C4-2B (cell line): ENCODE measurements at regions not wholly inside any gene's neighbourhood (a gene's known extent, or its start where the extent isn't known, plus 50 kb on each side); places are given as distances from the start of the nearest gene placed in this dataset.

Source experiments
- H3K27ac ChIP-seq: fragments of 450-650 bp; 2 replicates; pipeline ENCODE4 v1.5.1; 2017
- ZFX ChIP-seq: fragments of 450-650 bp; IDR thresholded peaks from 2 replicates; pipeline ENCODE4 v1.6.1; 2017
- TF ChIP-seq, protein P1 (sequence below): fragments of 450-650 bp; conservative IDR thresholded peaks from 2 replicates; pipeline ENCODE4 v1.5.1; 2017; ENCODE audit warnings: mild to moderate bottlenecking

DNA sequence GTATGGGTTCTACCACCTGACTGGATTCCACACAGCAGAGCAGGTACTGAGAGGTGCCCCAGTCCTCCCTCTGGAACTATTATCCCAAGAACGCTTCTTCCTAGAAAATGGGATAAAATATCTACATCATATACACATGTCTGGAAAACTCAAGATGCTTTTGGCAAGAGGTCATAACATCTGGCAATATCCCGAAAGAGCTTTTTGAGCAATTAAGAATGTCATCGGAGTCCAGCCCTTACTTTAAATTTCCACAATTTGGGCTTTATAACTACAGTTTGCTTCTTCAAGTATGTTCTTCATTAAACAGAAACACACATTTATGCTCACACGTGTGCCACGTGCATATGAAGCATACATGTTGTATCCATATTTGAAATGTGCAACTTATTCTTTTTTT is 365.9 kb upstream of the THBS1 start:
- no peak overlapping the region for H3K27ac ChIP-seq
- TF ChIP-seq, protein P1, sequence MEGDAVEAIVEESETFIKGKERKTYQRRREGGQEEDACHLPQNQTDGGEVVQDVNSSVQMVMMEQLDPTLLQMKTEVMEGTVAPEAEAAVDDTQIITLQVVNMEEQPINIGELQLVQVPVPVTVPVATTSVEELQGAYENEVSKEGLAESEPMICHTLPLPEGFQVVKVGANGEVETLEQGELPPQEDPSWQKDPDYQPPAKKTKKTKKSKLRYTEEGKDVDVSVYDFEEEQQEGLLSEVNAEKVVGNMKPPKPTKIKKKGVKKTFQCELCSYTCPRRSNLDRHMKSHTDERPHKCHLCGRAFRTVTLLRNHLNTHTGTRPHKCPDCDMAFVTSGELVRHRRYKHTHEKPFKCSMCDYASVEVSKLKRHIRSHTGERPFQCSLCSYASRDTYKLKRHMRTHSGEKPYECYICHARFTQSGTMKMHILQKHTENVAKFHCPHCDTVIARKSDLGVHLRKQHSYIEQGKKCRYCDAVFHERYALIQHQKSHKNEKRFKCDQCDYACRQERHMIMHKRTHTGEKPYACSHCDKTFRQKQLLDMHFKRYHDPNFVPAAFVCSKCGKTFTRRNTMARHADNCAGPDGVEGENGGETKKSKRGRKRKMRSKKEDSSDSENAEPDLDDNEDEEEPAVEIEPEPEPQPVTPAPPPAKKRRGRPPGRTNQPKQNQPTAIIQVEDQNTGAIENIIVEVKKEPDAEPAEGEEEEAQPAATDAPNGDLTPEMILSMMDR = no peak
- TF ChIP-seq ZFX = no peak

GRCh38 chr15:39216816-39217215 is 364.1 kb upstream of the THBS1 start:
- TF ChIP-seq, protein P1 = no peak
- no peak for TF ChIP-seq ZFX

GRCh38 chr15:39219608-39220007 is 361.3 kb upstream of the THBS1 start:
- H3K27ac ChIP-seq = no peak overlapping the region
- TF ChIP-seq, protein P1 = no peak
- no peak for TF ChIP-seq ZFX

More at GRCh38 chr15:39216816-39217215, 364.1 kb upstream of the THBS1 start:
- no peak overlapping the region for H3K27ac ChIP-seq

DNA sequence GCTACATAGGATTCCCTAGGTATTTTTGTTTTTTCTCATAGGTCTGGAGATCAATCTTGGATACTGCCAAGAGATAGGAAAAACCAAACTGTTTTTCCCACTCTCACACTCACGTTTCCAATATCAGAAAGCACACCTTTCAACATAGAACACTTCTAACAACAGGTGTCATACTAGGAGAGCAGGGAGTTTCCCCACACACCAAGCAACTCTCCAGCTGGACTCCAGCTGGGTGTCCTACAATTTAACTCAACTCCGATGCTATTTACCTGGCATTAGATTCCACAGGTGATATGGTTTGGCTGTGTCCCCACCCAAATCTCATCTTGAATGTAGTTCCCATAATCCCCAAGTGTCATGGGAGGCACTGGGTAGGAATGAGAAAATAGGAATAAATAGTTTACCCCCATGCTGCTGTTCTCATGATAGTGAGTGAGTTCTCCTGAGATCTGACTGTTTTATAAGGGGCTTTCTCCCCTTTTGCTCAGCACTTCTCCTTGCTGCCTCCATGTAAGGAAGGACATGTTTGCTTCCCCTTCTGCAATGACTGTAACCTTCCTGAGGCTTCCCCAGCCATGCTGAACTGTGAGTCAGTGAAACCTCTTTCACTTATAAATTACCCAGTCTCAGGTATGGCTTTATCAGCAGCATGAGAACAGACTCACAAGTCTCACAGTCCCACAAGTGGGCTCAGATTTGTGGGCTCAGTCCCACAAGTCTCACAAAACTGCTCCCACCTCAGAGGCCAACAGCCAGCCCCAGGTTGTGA is 354.5 kb upstream of the THBS1 start:
- no peak overlapping the region for H3K27ac ChIP-seq
- TF ChIP-seq, protein P1 = no peak
- TF ChIP-seq ZFX = no peak

DNA sequence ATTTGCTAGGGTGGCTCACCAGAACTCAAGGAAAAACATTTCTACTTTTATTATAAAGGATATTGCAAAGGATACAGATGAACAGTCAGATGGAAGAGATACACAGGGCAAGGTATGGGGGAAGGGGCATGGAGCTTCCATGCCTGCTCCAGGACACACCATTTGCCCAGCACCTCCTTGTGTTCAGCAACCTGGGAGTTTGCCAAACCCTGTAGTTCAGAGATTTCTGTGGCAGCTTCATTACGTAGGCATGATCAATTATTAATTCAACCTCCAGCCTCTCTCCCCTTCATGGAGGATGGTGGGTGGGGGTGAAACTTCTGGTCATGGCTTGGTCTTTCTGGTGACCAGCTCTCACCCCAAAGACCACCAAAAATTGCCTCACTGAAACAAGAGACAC is 353.9 kb upstream of the THBS1 start:
- no peak overlapping the region for H3K27ac ChIP-seq
- TF ChIP-seq, protein P1 = no peak
- TF ChIP-seq ZFX = no peak

GRCh38 chr15:39228889-39229288 is 352.0 kb upstream of the THBS1 start:
- TF ChIP-seq, protein P1 = no peak
- no peak for TF ChIP-seq ZFX

GRCh38 chr15:39230205-39230907 is 350.5 kb upstream of the THBS1 start:
- no peak overlapping the region for H3K27ac ChIP-seq
- TF ChIP-seq, protein P1 = no peak
- no peak for TF ChIP-seq ZFX

More at GRCh38 chr15:39228889-39229288, 352.0 kb upstream of the THBS1 start:
- H3K27ac ChIP-seq = no peak overlapping the region
